GM12875 (cell line): ENCODE measurements at regions not wholly inside any gene's neighbourhood (a gene's known extent, or its start where the extent isn't known, plus 50 kb on each side); places are given as distances from the start of the nearest gene placed in this dataset.

Source experiments
- H3K4me3 ChIP-seq: one replicate; pipeline ENCODE4 v1.5.1; 2011; ENCODE audit warnings: low read depth, low read length, control low read depth
- CTCF ChIP-seq: IDR thresholded peaks from 2 replicates; pipeline ENCODE4 v1.5.1; 2011; ENCODE audit warnings: low read depth, mild to moderate bottlenecking, control low read depth, inconsistent platforms, low read length, moderate library complexity, borderline replicate concordance; ENCODE audit not compliant: insufficient read depth

GRCh38 chr2:121949271-121949670 is 193.8 kb downstream of the TSN start:
- no peak overlapping the region for H3K4me3 ChIP-seq
- no peak for TF ChIP-seq CTCF

DNA sequence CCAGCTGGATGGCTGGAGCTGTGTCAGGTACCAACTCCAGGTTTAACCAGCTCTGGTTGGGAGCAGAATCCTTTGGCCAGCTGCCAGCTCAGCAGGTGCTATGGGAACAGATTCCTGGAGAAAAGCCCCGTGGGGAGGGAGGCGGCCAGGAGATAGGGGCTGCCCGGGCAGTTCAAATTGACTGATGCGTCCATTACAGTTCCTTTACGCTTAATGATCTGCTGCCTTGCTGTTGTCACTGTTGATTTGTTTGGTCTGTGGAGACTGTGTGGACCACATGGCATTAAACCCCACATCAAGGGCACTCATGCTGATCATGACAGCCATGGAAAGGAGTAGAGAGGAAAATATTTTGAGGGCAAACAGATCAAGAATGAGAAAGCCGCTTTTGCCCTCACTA is 200.0 kb downstream of the TSN start:
- no peak overlapping the region for H3K4me3 ChIP-seq

DNA sequence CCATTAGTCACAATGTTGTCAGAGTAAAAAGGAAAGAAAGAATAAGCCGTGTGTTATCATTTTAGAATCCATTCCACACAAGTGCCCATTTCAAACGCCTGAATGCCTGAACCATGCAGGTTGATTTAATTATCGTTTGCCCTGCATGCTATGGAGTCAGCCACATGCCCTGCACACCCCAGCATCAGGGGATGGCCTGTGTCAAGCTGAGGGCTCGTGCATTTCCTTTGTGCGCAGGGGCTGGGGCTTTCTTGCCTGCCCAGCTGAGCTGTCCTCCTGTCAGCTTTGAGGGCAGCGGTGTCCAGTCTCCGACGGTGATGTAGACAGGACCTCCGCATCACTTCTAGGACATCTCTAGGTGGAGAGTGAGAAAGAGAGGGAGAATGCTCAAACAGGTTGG is 200.4 kb downstream of the TSN start:
- H3K4me3 ChIP-seq = no peak overlapping the region
- no peak for TF ChIP-seq CTCF

More for the DNA sequence above, 200.0 kb downstream of the TSN start:
- no peak for TF ChIP-seq CTCF

GRCh38 chr2:121960251-121960650 is 204.8 kb downstream of the TSN start:
- no peak overlapping the region for H3K4me3 ChIP-seq
- no peak for TF ChIP-seq CTCF

- H3K4me3 ChIP-seq = no peak overlapping the region
- no peak for TF ChIP-seq CTCF
Measured at GRCh38 chr2:121961761-121962160, 206.3 kb downstream of the TSN start.

- no peak overlapping the region for H3K4me3 ChIP-seq
- TF ChIP-seq CTCF = no peak
Measured at GRCh38 chr2:121965661-121966060, 210.2 kb downstream of the TSN start.

- TF ChIP-seq CTCF = no peak
- no peak overlapping the region for H3K4me3 ChIP-seq
Measured at GRCh38 chr2:121966663-121967062, 211.2 kb downstream of the TSN start.
